GM23248 (cell line): ENCODE measurements at regions not wholly inside any gene's neighbourhood (a gene's known extent, or its start where the extent isn't known, plus 50 kb on each side); places are given as distances from the start of the nearest gene placed in this dataset.
"Not testable (repeated sequence)": the region's sequence is repeated elsewhere in the genome, so short reads cannot be mapped to it uniquely, and the experiment has no call there.

Experiments used
- DNase-seq: peaks from one replicate; pipeline ENCODE4 v3.0.0-alpha.2; 2015
- H2AFZ ChIP-seq: fragments of 200-600 bp; sonication (generic); 2 replicates; pipeline ENCODE4 v1.6.1; 2016; ENCODE audit warnings: antibody characterized with exemption
- H3F3A ChIP-seq: fragments of 200-600 bp; sonication (generic); 2 replicates; pipeline ENCODE4 v1.6.1; 2016; ENCODE audit warnings: mild to moderate bottlenecking, antibody characterized with exemption, mixed run types; ENCODE audit not compliant: insufficient read depth
- H3K27ac ChIP-seq: fragments of 200-600 bp; sonication (generic); 2 replicates; pipeline ENCODE4 v1.5.1; 2016; ENCODE audit warnings: mild to moderate bottlenecking
- H3K27me3 ChIP-seq: fragments of 200-600 bp; sonication (generic); replicated peaks from 2 replicates; pipeline ENCODE4 v1.6.1; 2016; ENCODE audit warnings: mild to moderate bottlenecking; ENCODE audit not compliant: insufficient read depth
- H3K36me3 ChIP-seq: fragments of 200-600 bp; sonication (generic); 2 replicates; pipeline ENCODE4 v1.6.1; 2016; ENCODE audit warnings: low read depth, mild to moderate bottlenecking
- H3K4me1 ChIP-seq: fragments of 200-600 bp; sonication (generic); 2 replicates; pipeline ENCODE4 v1.6.1; 2016; ENCODE audit warnings: mild to moderate bottlenecking; ENCODE audit not compliant: insufficient read depth
- H3K4me2 ChIP-seq: fragments of 200-600 bp; sonication (generic); one replicate; pipeline ENCODE4 v1.6.1; 2016; ENCODE audit warnings: mild to moderate bottlenecking; ENCODE audit not compliant: unreplicated experiment
- H3K4me3 ChIP-seq: fragments of 200-600 bp; sonication (generic); 2 replicates; pipeline ENCODE4 v1.5.1; 2016; ENCODE audit warnings: mild to moderate bottlenecking
- H3K79me2 ChIP-seq: fragments of 200-600 bp; sonication (generic); 2 replicates; pipeline ENCODE4 v1.6.1; 2016; ENCODE audit warnings: mild to moderate bottlenecking; ENCODE audit not compliant: insufficient read depth
- H3K9ac ChIP-seq: fragments of 200-600 bp; sonication (generic); 2 replicates; pipeline ENCODE4 v1.6.1; 2016; ENCODE audit warnings: mild to moderate bottlenecking
- H3K9me2 ChIP-seq: fragments of 200-600 bp; sonication (generic); 2 replicates; pipeline ENCODE4 v1.6.1; 2016; ENCODE audit warnings: mixed run types, mild to moderate bottlenecking, moderate library complexity; ENCODE audit not compliant: insufficient read depth
- H3K9me3 ChIP-seq: fragments of 200-600 bp; sonication (generic); one replicate; pipeline ENCODE4 v1.6.1; 2017; ENCODE audit warnings: low read depth
- H4K20me1 ChIP-seq: fragments of 200-600 bp; sonication (generic); 2 replicates; pipeline ENCODE4 v1.6.0; 2016; ENCODE audit not compliant: insufficient read depth
- EZH2 ChIP-seq: fragments of 200-600 bp; sonication (generic); IDR thresholded peaks from 2 replicates; pipeline ENCODE4 v1.6.1; 2018; ENCODE audit warnings: antibody characterized with exemption, mild to moderate bottlenecking; ENCODE audit not compliant: insufficient read depth, poor library complexity, severe bottlenecking
- EZH2phosphoT487 ChIP-seq: fragments of 200-600 bp; sonication (generic); IDR thresholded peaks from 2 replicates; pipeline ENCODE4 v1.6.1; 2018; ENCODE audit warnings: antibody characterized with exemption, moderate library complexity, mild to moderate bottlenecking, low read depth; ENCODE audit not compliant: insufficient read depth
- WGBS, 2 experiments: methylation state at CpG; one replicate each; pipeline ENCODE4 v1.1.6; 2015 to 2017; ENCODE audit warnings: low lambda C conversion rate in 2 of 2, low coverage in 1 of 2; ENCODE audit errors: missing lambda C conversion rate in 2 of 2; 5-methylcytosine and 5-hydroxymethylcytosine counted together
- in situ Hi-C: fragments of 300-500 bp; cut with MboI; formaldehyde crosslinking; loops from 2 replicates; pipeline ENCODE4 v1.15.0; 2020

DNA sequence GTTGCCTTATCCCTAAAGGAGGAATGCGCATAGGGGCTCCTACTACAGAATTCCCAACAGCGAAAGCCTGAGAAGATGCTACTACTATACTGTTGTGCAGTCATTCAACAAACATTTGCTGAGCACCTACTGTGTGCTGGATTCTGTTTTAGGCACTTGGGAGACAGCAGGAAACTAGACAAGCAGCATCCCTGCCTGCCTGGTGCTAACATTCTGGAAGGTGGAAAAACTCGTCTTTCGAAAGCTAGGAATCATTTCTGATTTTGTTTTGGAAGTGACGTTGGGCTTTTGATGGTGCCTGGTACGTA lies 131.5 kb upstream of the NCOR2 start:
- peak overlapping the region; percentile 38 for H3K4me2 ChIP-seq

GRCh38 chr12:124698211-124698997 lies 131.0 kb upstream of the NCOR2 start:
- peak overlapping the region; percentile 38 for H3K4me2 ChIP-seq
- H3K9ac ChIP-seq: peak overlapping the region; percentile 24; the same call in 1 of the 2 replicates
- peak overlapping the region; percentile 16; the same call in 1 of the 2 replicates for H2AFZ ChIP-seq
- H3K9me3 ChIP-seq: no peaks in the 10 kb centered on the region
- in situ Hi-C loops: no loop called here
- no peaks in the 10 kb centered on the region for H3K27me3 ChIP-seq
- no peaks in the 10 kb centered on the region for H3K79me2 ChIP-seq
- H3K4me3 ChIP-seq: no peak overlapping the region
- no peaks in the 10 kb centered on the region for H3K9me2 ChIP-seq
- 20 to 24% methylated on average over 15 of the region's 15 CpGs for WGBS, 2 experiments
- H3K4me1 ChIP-seq: peaks cover 26% of the 10 kb centered on the region
- no peaks in the 10 kb centered on the region for H3K36me3 ChIP-seq
- DNase-seq: peak; percentile 69
- peak overlapping the region; percentile 58 for H3K27ac ChIP-seq
- H3F3A ChIP-seq: peaks cover 13% of the 10 kb centered on the region
- no peak for TF ChIP-seq EZH2
- no peak for TF ChIP-seq EZH2phosphoT487
- H4K20me1 ChIP-seq: no peaks in the 10 kb centered on the region

More for the DNA sequence above, 131.5 kb upstream of the NCOR2 start:
- no peaks in the 10 kb centered on the region for H3K9me3 ChIP-seq
- 88 to 89% methylated on average over 6 of the region's 6 CpGs for WGBS, 2 experiments
- H3K4me1 ChIP-seq: peaks cover 26% of the 10 kb centered on the region
- H3F3A ChIP-seq: peaks cover 13% of the 10 kb centered on the region
- H4K20me1 ChIP-seq: no peaks in the 10 kb centered on the region
- H3K9me2 ChIP-seq: no peaks in the 10 kb centered on the region
- no peaks in the 10 kb centered on the region for H3K27me3 ChIP-seq
- no peaks in the 10 kb centered on the region for H3K36me3 ChIP-seq
- no peak for DNase-seq
- in situ Hi-C loops: no loop called here
- H3K27ac ChIP-seq: peak overlapping the region; percentile 58
- TF ChIP-seq EZH2 (no peak), EZH2phosphoT487 (no peak)
- H3K9ac ChIP-seq: peak overlapping the region; percentile 24; the same call in 1 of the 2 replicates
- no peak overlapping the region for H3K4me3 ChIP-seq
- peak overlapping the region; percentile 16; the same call in 1 of the 2 replicates for H2AFZ ChIP-seq
- no peaks in the 10 kb centered on the region for H3K79me2 ChIP-seq

DNA sequence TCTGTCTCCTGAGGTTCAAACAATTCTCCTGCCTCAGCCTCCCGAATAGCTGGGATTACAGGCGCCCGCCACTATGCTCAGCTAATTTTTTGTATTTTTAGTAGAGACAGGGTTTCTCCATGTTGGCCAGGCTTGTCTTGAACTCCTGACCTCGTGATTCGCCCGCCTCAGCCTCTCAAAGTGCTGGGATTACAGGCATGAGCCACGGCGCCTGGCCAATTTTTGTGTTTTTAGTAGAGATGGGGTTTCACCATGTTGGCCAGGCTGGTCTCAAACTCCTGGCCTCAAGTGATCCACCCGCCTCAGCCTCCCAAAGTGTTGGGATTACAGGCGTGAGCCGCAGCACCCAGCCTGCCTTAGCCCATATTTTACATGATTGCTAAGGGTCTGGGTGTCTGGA lies 130.3 kb upstream of the NCOR2 start:
- H2AFZ ChIP-seq, H4K20me1 ChIP-seq, H3K4me3 ChIP-seq, H3K9me2 ChIP-seq, H3K36me3 ChIP-seq, in situ Hi-C loops, H3K4me2 ChIP-seq, H3K27me3 ChIP-seq, H3K9ac ChIP-seq, DNase-seq, H3K79me2 ChIP-seq, H3K9me3 ChIP-seq: not testable (repeated sequence)
- peak overlapping the region; percentile 58; the same call in 1 of the 2 replicates for H3K27ac ChIP-seq
- H3K4me1 ChIP-seq: peaks cover 26% of the 10 kb centered on the region
- WGBS, 2 experiments: 88 to 89% methylated on average over 11 of the region's 11 CpGs
- H3F3A ChIP-seq: peaks cover 13% of the 10 kb centered on the region

DNA sequence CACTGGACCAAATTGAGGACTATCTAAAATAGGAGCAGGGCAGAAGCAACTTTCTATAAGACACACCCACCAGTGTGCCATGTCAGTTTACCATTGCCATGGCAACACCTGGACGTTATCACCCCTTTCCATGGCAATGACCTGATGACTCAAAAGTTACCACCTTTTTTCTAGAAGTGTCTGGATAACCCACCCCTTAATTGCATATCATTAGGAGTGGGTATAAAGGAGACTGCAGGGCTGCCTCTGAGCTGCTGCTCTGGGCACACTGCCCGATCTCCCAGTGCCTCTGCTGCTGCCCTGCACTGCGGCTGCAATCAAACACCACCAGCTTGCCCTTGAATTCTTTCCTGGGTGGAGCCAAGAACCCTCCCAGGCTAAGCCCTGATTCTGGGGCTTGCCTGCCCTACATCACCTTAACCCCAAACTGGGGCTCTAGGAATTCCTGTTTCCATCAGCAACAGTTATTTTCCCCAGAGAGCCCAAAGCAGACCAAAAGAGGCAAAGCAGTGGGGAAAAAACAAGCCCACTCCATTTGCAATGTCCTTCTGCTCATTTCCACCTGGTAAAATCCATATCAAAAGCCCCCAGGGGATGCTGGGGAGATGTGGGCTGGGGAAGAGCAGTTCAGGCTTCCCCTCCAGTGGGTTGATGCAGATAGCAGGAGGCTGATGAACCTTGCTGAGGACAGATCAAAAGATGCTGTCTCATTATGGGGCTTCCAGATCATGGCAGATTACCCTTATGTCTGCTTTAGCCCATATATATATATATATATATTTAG lies 129.5 kb upstream of the NCOR2 start:
- Histone ChIP-seq H3F3A (peaks cover 13% of the 10 kb centered on the region), H3K79me2 (no peaks in the 10 kb centered on the region), H3K9ac (no peak overlapping the region), H3K27ac (no peak overlapping the region), H3K36me3 (no peaks in the 10 kb centered on the region), H2AFZ (no peak overlapping the region), H3K9me3 (no peaks in the 10 kb centered on the region), H3K27me3 (no peaks in the 10 kb centered on the region), H4K20me1 (no peaks in the 10 kb centered on the region), H3K4me3 (no peak overlapping the region), H3K4me1 (peaks cover 26% of the 10 kb centered on the region), H3K4me2 (no peak overlapping the region), H3K9me2 (no peaks in the 10 kb centered on the region)
- no peak for DNase-seq
- TF ChIP-seq EZH2: no peak
- no peak for TF ChIP-seq EZH2phosphoT487
- 68 to 85% methylated on average over 3 of the region's 3 CpGs for WGBS, 2 experiments
- in situ Hi-C loops: no loop called here
